ENCODE measurements at regions not wholly inside any gene's neighbourhood (a gene's known extent, or its start where the extent isn't known, plus 50 kb on each side); places are given as distances from the start of the nearest gene placed in this dataset.
"Not testable (repeated sequence)": the region's sequence is repeated elsewhere in the genome, so short reads cannot be mapped to it uniquely, and the experiment has no call there.

- ATAC-seq (ENCODE audit: low read depth) (no peak), DNase-seq (no peak)
- Mint-ChIP-seq H3K27ac (no peak overlapping the region), H3K4me3 (no peak overlapping the region), H3K36me3 (no peaks in the 10 kb centered on the region), H3K4me1 (no peaks in the 10 kb centered on the region), H3K9me3 (peaks cover 1% of the 10 kb centered on the region), H3K27me3 (no peaks in the 10 kb centered on the region)
- POLR2A ChIA-PET: no interaction called here
Measured at GRCh38 chr9:80763536-80763935, 925.8 kb downstream of the TLE1 start.

- H3K4me1 Mint-ChIP-seq: no peaks in the 10 kb centered on the region
- no peak overlapping the region for H3K4me3 Mint-ChIP-seq
- H3K9me3 Mint-ChIP-seq: no peaks in the 10 kb centered on the region
- ATAC-seq (ENCODE audit: low read depth): no peak
- no peaks in the 10 kb centered on the region for H3K36me3 Mint-ChIP-seq
- H3K27ac Mint-ChIP-seq: no peak overlapping the region
- no peaks in the 10 kb centered on the region for H3K27me3 Mint-ChIP-seq
- POLR2A ChIA-PET: no interaction called here
- no peak for DNase-seq
Measured at GRCh38 chr9:80755586-80755985, 933.8 kb downstream of the TLE1 start.

GRCh38 chr9:80747056-80747455 is 942.3 kb downstream of the TLE1 start:
- H3K27me3 Mint-ChIP-seq; H3K27ac Mint-ChIP-seq; POLR2A ChIA-PET; H3K36me3 Mint-ChIP-seq; DNase-seq; H3K9me3 Mint-ChIP-seq; H3K4me1 Mint-ChIP-seq; ATAC-seq (ENCODE audit: low read depth); H3K4me3 Mint-ChIP-seq: not testable (repeated sequence)

- Mint-ChIP-seq H3K9me3 (no peaks in the 10 kb centered on the region), H3K27me3 (no peaks in the 10 kb centered on the region), H3K27ac (no peak overlapping the region), H3K4me1 (no peaks in the 10 kb centered on the region), H3K4me3 (no peak overlapping the region), H3K36me3 (no peaks in the 10 kb centered on the region)
- DNase-seq (no peak), ATAC-seq (ENCODE audit: low read depth) (no peak)
- POLR2A ChIA-PET: no interaction called here
Measured at GRCh38 chr9:80732506-80732905, 956.8 kb downstream of the TLE1 start.

- no peaks in the 10 kb centered on the region for H3K27me3 Mint-ChIP-seq
- ATAC-seq (ENCODE audit: low read depth) (no peak), DNase-seq (no peak)
- peaks cover 7% of the 10 kb centered on the region for H3K9me3 Mint-ChIP-seq
- no peak overlapping the region for H3K4me3 Mint-ChIP-seq
- H3K36me3 Mint-ChIP-seq: no peaks in the 10 kb centered on the region
- POLR2A ChIA-PET: no interaction called here
- no peaks in the 10 kb centered on the region for H3K4me1 Mint-ChIP-seq
- no peak overlapping the region for H3K27ac Mint-ChIP-seq
Measured at GRCh38 chr9:80720579-80720978, 968.8 kb downstream of the TLE1 start.

- ATAC-seq (ENCODE audit: low read depth) (no peak), DNase-seq (no peak)
- H3K4me3 Mint-ChIP-seq: no peak overlapping the region
- H3K4me1 Mint-ChIP-seq: no peaks in the 10 kb centered on the region
- H3K36me3 Mint-ChIP-seq: no peaks in the 10 kb centered on the region
- POLR2A ChIA-PET: no interaction called here
- peaks cover 15% of the 10 kb centered on the region for H3K9me3 Mint-ChIP-seq
- H3K27me3 Mint-ChIP-seq: no peaks in the 10 kb centered on the region
- no peak overlapping the region for H3K27ac Mint-ChIP-seq
Measured at GRCh38 chr9:80707120-80707519, 982.2 kb downstream of the TLE1 start.

GRCh38 chr9:80701061-80701460 is 988.3 kb downstream of the TLE1 start:
- no peak overlapping the region for H3K27ac Mint-ChIP-seq
- no peaks in the 10 kb centered on the region for H3K36me3 Mint-ChIP-seq
- POLR2A ChIA-PET: no interaction called here
- ATAC-seq (ENCODE audit: low read depth): no peak
- peaks cover 5% of the 10 kb centered on the region for H3K9me3 Mint-ChIP-seq
- H3K27me3 Mint-ChIP-seq: no peaks in the 10 kb centered on the region
- H3K4me1 Mint-ChIP-seq: no peaks in the 10 kb centered on the region
- H3K4me3 Mint-ChIP-seq: no peak overlapping the region
- DNase-seq: no peak

GRCh38 chr9:80699511-80699998 is 989.8 kb downstream of the TLE1 start:
- H3K9me3 Mint-ChIP-seq: no peaks in the 10 kb centered on the region
- POLR2A ChIA-PET: no interaction called here
- DNase-seq (no peak), ATAC-seq (ENCODE audit: low read depth) (no peak)
- no peaks in the 10 kb centered on the region for H3K4me1 Mint-ChIP-seq
- no peak overlapping the region for H3K4me3 Mint-ChIP-seq
- no peaks in the 10 kb centered on the region for H3K27me3 Mint-ChIP-seq
- no peak overlapping the region for H3K27ac Mint-ChIP-seq
- no peaks in the 10 kb centered on the region for H3K36me3 Mint-ChIP-seq

GRCh38 chr9:80698725-80699410 is 990.5 kb downstream of the TLE1 start:
- Mint-ChIP-seq H3K36me3 (no peaks in the 10 kb centered on the region), H3K4me1 (no peaks in the 10 kb centered on the region)
- ATAC-seq (ENCODE audit: low read depth): no peak

GRCh38 chr9:80692751-80693150 is 996.6 kb downstream of the TLE1 start:
- Mint-ChIP-seq H3K27ac (no peak overlapping the region), H3K4me3 (no peak overlapping the region), H3K36me3 (no peaks in the 10 kb centered on the region), H3K9me3 (peaks cover 5% of the 10 kb centered on the region), H3K27me3 (no peaks in the 10 kb centered on the region), H3K4me1 (no peaks in the 10 kb centered on the region)
- no peak for DNase-seq
- POLR2A ChIA-PET: no interaction called here
- ATAC-seq (ENCODE audit: low read depth): no peak

More at GRCh38 chr9:80698725-80699410, 990.5 kb downstream of the TLE1 start:
- Mint-ChIP-seq H3K27ac (no peak overlapping the region), H3K4me3 (no peak overlapping the region), H3K9me3 (peaks cover 2% of the 10 kb centered on the region), H3K27me3 (no peaks in the 10 kb centered on the region)
- POLR2A ChIA-PET: no interaction called here
- DNase-seq: no peak

- DNase-seq (no peak), ATAC-seq (ENCODE audit: low read depth) (no peak)
- Mint-ChIP-seq H3K9me3 (peaks cover 5% of the 10 kb centered on the region), H3K27ac (no peak overlapping the region), H3K36me3 (no peaks in the 10 kb centered on the region), H3K27me3 (no peaks in the 10 kb centered on the region), H3K4me3 (no peak overlapping the region), H3K4me1 (no peaks in the 10 kb centered on the region)
- POLR2A ChIA-PET: no interaction called here
Measured at GRCh38 chr9:80691229-80691628, 998.1 kb downstream of the TLE1 start.

GRCh38 chr9:80690349-80690939 is 998.9 kb downstream of the TLE1 start:
- POLR2A ChIA-PET: no interaction called here
- peaks cover 5% of the 10 kb centered on the region for H3K9me3 Mint-ChIP-seq
- no peak overlapping the region for H3K4me3 Mint-ChIP-seq
- no peaks in the 10 kb centered on the region for H3K4me1 Mint-ChIP-seq
- no peaks in the 10 kb centered on the region for H3K36me3 Mint-ChIP-seq
- ATAC-seq (ENCODE audit: low read depth) (no peak), DNase-seq (no peak)
- H3K27ac Mint-ChIP-seq: no peak overlapping the region
- no peaks in the 10 kb centered on the region for H3K27me3 Mint-ChIP-seq

- H3K9me3 Mint-ChIP-seq: no peaks in the 10 kb centered on the region
- POLR2A ChIA-PET: no interaction called here
- ATAC-seq (ENCODE audit: low read depth) (no peak), DNase-seq (no peak)
- H3K27me3 Mint-ChIP-seq: no peaks in the 10 kb centered on the region
- H3K36me3 Mint-ChIP-seq: no peaks in the 10 kb centered on the region
- H3K27ac Mint-ChIP-seq: no peak overlapping the region
- H3K4me1 Mint-ChIP-seq: no peaks in the 10 kb centered on the region
- H3K4me3 Mint-ChIP-seq: no peak overlapping the region
Measured at GRCh38 chr9:80679916-80680315, 1009.4 kb downstream of the TLE1 start.

- Mint-ChIP-seq H3K4me3 (no peak overlapping the region), H3K4me1 (no peaks in the 10 kb centered on the region), H3K27me3 (no peaks in the 10 kb centered on the region), H3K9me3 (no peaks in the 10 kb centered on the region), H3K36me3 (no peaks in the 10 kb centered on the region), H3K27ac (no peak overlapping the region)
- DNase-seq: no peak
- ATAC-seq (ENCODE audit: low read depth): no peak
- POLR2A ChIA-PET: no interaction called here
Measured at GRCh38 chr9:80678906-80679305, 1010.4 kb downstream of the TLE1 start.

Measured in activated naive CD8-positive, alpha-beta T cell treated with anti-CD3 and anti-CD28 coated beads, Interleukin-2, amount 10 ng/mL, durations not matched to agents 7 days and 5 days (primary cell).